ENCODE measurements at regions not wholly inside any gene's neighbourhood (a gene's known extent, or its start where the extent isn't known, plus 50 kb on each side); places are given as distances from the start of the nearest gene placed in this dataset.

GRCh38 chr5:130805648-130806047 lies 359.4 kb downstream of the HINT1 start:
- Histone ChIP-seq H3K23ac (ENCODE audit: low read length) (no peak overlapping the region), H4K8ac (ENCODE audit: low read depth, low read length) (no peak overlapping the region), H3K4me2 (ENCODE audit: low read length) (no peak overlapping the region), H3K9ac (ENCODE audit: low read length) (no peak overlapping the region), H3K27ac (ENCODE audit: low read depth, low read length) (no peak overlapping the region), H2AK5ac (ENCODE audit: low read length) (no peak overlapping the region), H3K9me3 (ENCODE audit: insufficient read depth, low read depth, low read length) (no peaks in the 10 kb centered on the region), H2AFZ (ENCODE audit: insufficient read depth, low read length, poor library complexity) (no peak overlapping the region), H3K36me3 (ENCODE audit: control insufficient read depth in 1 of 2, insufficient read depth in 2 of 2, low read length in 2 of 2) (no peaks in the 10 kb centered on the region), H3K18ac (ENCODE audit: low read length) (no peak overlapping the region), H2BK12ac (ENCODE audit: low read length) (no peak overlapping the region), H3K4me3 (ENCODE audit: low read depth, low read length) (no peak overlapping the region), H3K79me1 (ENCODE audit: low read length) (no peaks in the 10 kb centered on the region), H3K27me3 (ENCODE audit: insufficient read depth, low read length) (no peaks in the 10 kb centered on the region), H2BK5ac (ENCODE audit: low read depth, low read length, poor library complexity) (no peak overlapping the region), H4K91ac (ENCODE audit: low read depth, low read length) (no peak overlapping the region), H3K79me2 (ENCODE audit: control insufficient read depth, insufficient read depth, low read length, poor library complexity) (no peaks in the 10 kb centered on the region), H2BK120ac (ENCODE audit: insufficient read depth, low read length, poor library complexity) (no peak overlapping the region), H3K14ac (ENCODE audit: low read length) (no peak overlapping the region), H4K12ac (ENCODE audit: low read depth, low read length) (no peak overlapping the region), H3K4me1 (ENCODE audit: control insufficient read depth in 1 of 2, insufficient read depth in 2 of 2, low read length in 2 of 2) (no peaks in the 10 kb centered on the region), H3K4ac (ENCODE audit: low read depth, low read length) (no peak overlapping the region)
- DNase-seq: no peak
- no CpG with 5 or more reads among the region's 2 CpGs for WGBS (ENCODE audit: extremely low coverage, insufficient coverage, insufficient read length)

DNA sequence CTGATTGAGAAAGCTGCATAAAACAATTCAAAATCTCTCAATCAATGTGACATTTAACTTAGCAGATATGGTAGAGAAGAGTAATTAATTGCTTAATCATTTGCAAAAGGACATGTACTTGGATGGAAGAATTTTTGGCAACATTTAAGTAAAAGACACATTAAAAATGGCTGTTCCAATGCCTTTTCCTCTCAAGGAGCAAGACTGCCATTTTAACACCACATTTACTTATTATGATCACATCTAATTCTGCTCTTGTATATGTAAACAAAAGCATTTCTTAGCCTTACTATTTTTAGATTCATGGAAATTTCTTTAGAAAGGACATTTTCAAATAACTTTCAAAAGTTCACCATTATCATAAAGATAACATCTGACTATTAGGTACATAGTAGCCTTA lies 360.0 kb downstream of the HINT1 start:
- Histone ChIP-seq H3K23ac (ENCODE audit: low read length) (no peak overlapping the region), H3K4me3 (ENCODE audit: low read depth, low read length) (no peak overlapping the region), H3K4me2 (ENCODE audit: low read length) (no peak overlapping the region), H3K27ac (ENCODE audit: low read depth, low read length) (no peak overlapping the region), H2BK120ac (ENCODE audit: insufficient read depth, low read length, poor library complexity) (no peak overlapping the region), H3K79me2 (ENCODE audit: control insufficient read depth, insufficient read depth, low read length, poor library complexity) (no peaks in the 10 kb centered on the region), H2AK5ac (ENCODE audit: low read length) (no peak overlapping the region), H3K9me3 (ENCODE audit: insufficient read depth, low read depth, low read length) (no peaks in the 10 kb centered on the region), H3K36me3 (ENCODE audit: control insufficient read depth in 1 of 2, insufficient read depth in 2 of 2, low read length in 2 of 2) (no peaks in the 10 kb centered on the region), H4K91ac (ENCODE audit: low read depth, low read length) (no peak overlapping the region), H4K8ac (ENCODE audit: low read depth, low read length) (no peak overlapping the region), H3K4me1 (ENCODE audit: control insufficient read depth in 1 of 2, insufficient read depth in 2 of 2, low read length in 2 of 2) (no peaks in the 10 kb centered on the region), H2AFZ (ENCODE audit: insufficient read depth, low read length, poor library complexity) (no peak overlapping the region), H3K27me3 (ENCODE audit: insufficient read depth, low read length) (no peaks in the 10 kb centered on the region), H4K12ac (ENCODE audit: low read depth, low read length) (no peak overlapping the region), H2BK5ac (ENCODE audit: low read depth, low read length, poor library complexity) (no peak overlapping the region), H3K14ac (ENCODE audit: low read length) (no peak overlapping the region), H2BK12ac (ENCODE audit: low read length) (no peak overlapping the region), H3K9ac (ENCODE audit: low read length) (no peak overlapping the region), H3K18ac (ENCODE audit: low read length) (no peak overlapping the region), H3K79me1 (ENCODE audit: low read length) (no peaks in the 10 kb centered on the region), H3K4ac (ENCODE audit: low read depth, low read length) (no peak overlapping the region)
- no peak for DNase-seq

DNA sequence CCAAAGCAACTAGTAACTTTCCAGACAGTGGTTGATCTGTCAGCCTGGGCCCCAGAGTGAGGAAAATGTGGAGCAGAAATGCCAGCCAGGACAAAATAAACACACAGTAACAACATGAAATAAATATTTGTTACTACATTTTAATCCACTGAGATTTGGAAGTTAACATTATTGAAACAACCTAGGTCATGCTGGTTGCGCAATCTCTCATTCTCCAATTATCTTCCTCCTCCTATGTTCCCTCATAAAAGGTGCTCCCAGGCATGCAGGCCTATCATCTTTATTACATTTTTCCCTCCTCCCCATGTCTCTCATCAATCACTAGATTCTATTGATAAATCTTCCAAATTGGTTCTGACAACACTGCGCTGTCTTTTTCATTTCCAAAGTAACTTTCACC lies 363.1 kb downstream of the HINT1 start:
- no peaks in the 10 kb centered on the region for H3K79me1 ChIP-seq (ENCODE audit: low read length)
- H4K91ac ChIP-seq (ENCODE audit: low read depth, low read length): no peak overlapping the region

DNA sequence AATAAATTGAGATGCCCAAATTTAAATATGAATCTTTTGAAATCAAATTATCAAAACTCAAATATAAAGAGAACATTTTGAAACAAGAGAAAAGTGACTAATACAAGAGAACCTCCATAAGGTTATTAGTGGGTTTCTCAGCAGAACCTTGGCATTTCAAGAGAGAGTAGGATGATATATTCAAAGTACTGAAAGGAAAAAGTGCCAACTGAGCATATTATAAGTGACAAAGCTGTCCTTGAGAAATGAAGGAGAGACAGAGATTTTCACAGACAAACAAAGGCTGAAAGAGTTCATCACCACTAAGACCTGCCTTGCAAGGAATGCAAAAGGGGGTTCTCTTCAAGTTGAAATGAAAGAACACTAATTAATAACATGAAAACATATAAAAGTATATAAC lies 366.0 kb downstream of the HINT1 start:
- Histone ChIP-seq H2BK12ac (ENCODE audit: low read length) (no peak overlapping the region), H3K4me3 (ENCODE audit: low read depth, low read length) (no peak overlapping the region), H2AFZ (ENCODE audit: insufficient read depth, low read length, poor library complexity) (no peak overlapping the region), H3K9ac (ENCODE audit: low read length) (no peak overlapping the region), H3K36me3 (ENCODE audit: control insufficient read depth in 1 of 2, insufficient read depth in 2 of 2, low read length in 2 of 2) (no peaks in the 10 kb centered on the region), H2BK120ac (ENCODE audit: insufficient read depth, low read length, poor library complexity) (no peak overlapping the region), H2AK5ac (ENCODE audit: low read length) (no peak overlapping the region), H4K8ac (ENCODE audit: low read depth, low read length) (no peak overlapping the region), H2BK5ac (ENCODE audit: low read depth, low read length, poor library complexity) (no peak overlapping the region), H3K23ac (ENCODE audit: low read length) (no peak overlapping the region), H3K4me1 (ENCODE audit: control insufficient read depth in 1 of 2, insufficient read depth in 2 of 2, low read length in 2 of 2) (no peaks in the 10 kb centered on the region), H3K4ac (ENCODE audit: low read depth, low read length) (no peak overlapping the region), H3K4me2 (ENCODE audit: low read length) (no peak overlapping the region), H3K79me2 (ENCODE audit: control insufficient read depth, insufficient read depth, low read length, poor library complexity) (no peaks in the 10 kb centered on the region), H3K27me3 (ENCODE audit: insufficient read depth, low read length) (no peaks in the 10 kb centered on the region), H4K91ac (ENCODE audit: low read depth, low read length) (no peak overlapping the region), H3K18ac (ENCODE audit: low read length) (no peak overlapping the region), H3K14ac (ENCODE audit: low read length) (no peak overlapping the region), H3K79me1 (ENCODE audit: low read length) (no peaks in the 10 kb centered on the region), H3K27ac (ENCODE audit: low read depth, low read length) (no peak overlapping the region), H3K9me3 (ENCODE audit: insufficient read depth, low read depth, low read length) (no peaks in the 10 kb centered on the region), H4K12ac (ENCODE audit: low read depth, low read length) (no peak overlapping the region)
- no peak for DNase-seq

More for the DNA sequence above, 363.1 kb downstream of the HINT1 start:
- Histone ChIP-seq H2BK12ac (ENCODE audit: low read length) (no peak overlapping the region), H4K8ac (ENCODE audit: low read depth, low read length) (no peak overlapping the region), H3K36me3 (ENCODE audit: control insufficient read depth in 1 of 2, insufficient read depth in 2 of 2, low read length in 2 of 2) (no peaks in the 10 kb centered on the region), H2AK5ac (ENCODE audit: low read length) (no peak overlapping the region), H3K9ac (ENCODE audit: low read length) (no peak overlapping the region), H3K4me3 (ENCODE audit: low read depth, low read length) (no peak overlapping the region), H3K18ac (ENCODE audit: low read length) (no peak overlapping the region), H3K4me1 (ENCODE audit: control insufficient read depth in 1 of 2, insufficient read depth in 2 of 2, low read length in 2 of 2) (no peaks in the 10 kb centered on the region), H3K79me2 (ENCODE audit: control insufficient read depth, insufficient read depth, low read length, poor library complexity) (no peaks in the 10 kb centered on the region), H3K27ac (ENCODE audit: low read depth, low read length) (no peak overlapping the region), H3K4ac (ENCODE audit: low read depth, low read length) (no peak overlapping the region), H2BK120ac (ENCODE audit: insufficient read depth, low read length, poor library complexity) (no peak overlapping the region), H2AFZ (ENCODE audit: insufficient read depth, low read length, poor library complexity) (no peak overlapping the region), H2BK5ac (ENCODE audit: low read depth, low read length, poor library complexity) (no peak overlapping the region), H3K9me3 (ENCODE audit: insufficient read depth, low read depth, low read length) (no peaks in the 10 kb centered on the region), H3K4me2 (ENCODE audit: low read length) (no peak overlapping the region), H3K27me3 (ENCODE audit: insufficient read depth, low read length) (no peaks in the 10 kb centered on the region), H3K14ac (ENCODE audit: low read length) (no peak overlapping the region), H4K12ac (ENCODE audit: low read depth, low read length) (no peak overlapping the region), H3K23ac (ENCODE audit: low read length) (no peak overlapping the region)
- no peak for DNase-seq
- WGBS (ENCODE audit: extremely low coverage, insufficient coverage, insufficient read length): no CpG with 5 or more reads among the region's 2 CpGs

- Histone ChIP-seq H3K79me2 (ENCODE audit: control insufficient read depth, insufficient read depth, low read length, poor library complexity) (no peaks in the 10 kb centered on the region), H2BK120ac (ENCODE audit: insufficient read depth, low read length, poor library complexity) (no peak overlapping the region), H2BK5ac (ENCODE audit: low read depth, low read length, poor library complexity) (no peak overlapping the region), H3K9ac (ENCODE audit: low read length) (no peak overlapping the region), H4K8ac (ENCODE audit: low read depth, low read length) (no peak overlapping the region), H3K27me3 (ENCODE audit: insufficient read depth, low read length) (no peaks in the 10 kb centered on the region), H3K27ac (ENCODE audit: low read depth, low read length) (no peak overlapping the region), H2AK5ac (ENCODE audit: low read length) (no peak overlapping the region), H3K4ac (ENCODE audit: low read depth, low read length) (no peak overlapping the region), H3K14ac (ENCODE audit: low read length) (no peak overlapping the region), H3K9me3 (ENCODE audit: insufficient read depth, low read depth, low read length) (no peaks in the 10 kb centered on the region), H3K18ac (ENCODE audit: low read length) (no peak overlapping the region), H3K4me2 (ENCODE audit: low read length) (no peak overlapping the region), H3K36me3 (ENCODE audit: control insufficient read depth in 1 of 2, insufficient read depth in 2 of 2, low read length in 2 of 2) (no peaks in the 10 kb centered on the region), H3K4me3 (ENCODE audit: low read depth, low read length) (no peak overlapping the region), H2AFZ (ENCODE audit: insufficient read depth, low read length, poor library complexity) (no peak overlapping the region), H3K79me1 (ENCODE audit: low read length) (no peaks in the 10 kb centered on the region), H4K12ac (ENCODE audit: low read depth, low read length) (no peak overlapping the region), H3K23ac (ENCODE audit: low read length) (peak overlapping the region; percentile 86), H2BK12ac (ENCODE audit: low read length) (no peak overlapping the region), H3K4me1 (ENCODE audit: control insufficient read depth in 1 of 2, insufficient read depth in 2 of 2, low read length in 2 of 2) (no peaks in the 10 kb centered on the region), H4K91ac (ENCODE audit: low read depth, low read length) (no peak overlapping the region)
- DNase-seq: no peak
- WGBS (ENCODE audit: extremely low coverage, insufficient coverage, insufficient read length): 100% methylated on average over 1 of the region's 3 CpGs
Measured at GRCh38 chr5:130797303-130797702, 367.8 kb downstream of the HINT1 start.

Measured in trophoblast cell (in vitro differentiated cells and primary cell).